ENCODE measurements at regions not wholly inside any gene's neighbourhood (a gene's known extent, or its start where the extent isn't known, plus 50 kb on each side); places are given as distances from the start of the nearest gene placed in this dataset.

GRCh38 chr3:95348879-95349278 is 1286.0 kb downstream of the NSUN3 start:
- Histone ChIP-seq H3K79me2 (ENCODE audit: insufficient read depth, low read length) (no peaks in the 10 kb centered on the region), H3K4me1 (ENCODE audit: control insufficient read depth in 1 of 2, insufficient read depth in 2 of 2, low read length in 2 of 2) (no peaks in the 10 kb centered on the region), H3K27me3 (ENCODE audit: control insufficient read depth in 2 of 2, insufficient read depth in 2 of 2, low read length in 2 of 2) (no peaks in the 10 kb centered on the region), H3K9ac (ENCODE audit: insufficient read depth, low read length, poor library complexity, severe bottlenecking) (no peak overlapping the region), H2AFZ (ENCODE audit: insufficient read depth, low read depth, low read length, poor library complexity, severe bottlenecking) (no peak overlapping the region), H3K36me3 (replicated peaks in 1 of 2; ENCODE audit: control insufficient read depth in 1 of 2, insufficient read depth in 2 of 2, low read length in 2 of 2) (no peaks in the 10 kb centered on the region), H3K4me2 (replicated peaks; ENCODE audit: extremely low read depth, low read length, poor library complexity, severe bottlenecking) (no peak overlapping the region), H4K20me1 (ENCODE audit: insufficient read depth, low read length) (no peaks in the 10 kb centered on the region), H3K27ac (ENCODE audit: low read depth in 1 of 2, low read length in 2 of 2) (no peak overlapping the region), H3K4me3 (replicated peaks in 1 of 3; ENCODE audit: low read depth in 2 of 3, low read length in 3 of 3) (no peak overlapping the region), H3K9me3 (replicated peaks in 1 of 2; ENCODE audit: control insufficient read depth in 1 of 2, insufficient read depth in 1 of 2, low read length in 2 of 2) (peaks cover 3 to 5% of the 10 kb centered on the region in 2 donors)
- no peaks in the 10 kb centered on the region for H3K36me3 Mint-ChIP-seq
- H3K9me3 Mint-ChIP-seq: peaks cover 0 to 6% (median 4%) of the 10 kb centered on the region in 7 donors
- H3K27me3 Mint-ChIP-seq (ENCODE audit: low read depth in 3 of 3): peaks cover 0 to 1% (median 0%) of the 10 kb centered on the region in 3 donors
- no peak overlapping the region for H3K27ac Mint-ChIP-seq
- 100% methylated on average over 1 of the region's 3 CpGs for WGBS (ENCODE audit: insufficient coverage)
- no peak for DNase-seq
- no peak for TF ChIP-seq CTCF (IDR thresholded peaks at IDR 0.05)
- H3K4me3 Mint-ChIP-seq: no peak overlapping the region
- no peaks in the 10 kb centered on the region for H3K4me1 Mint-ChIP-seq
- intact Hi-C loops (cut with micrococcal nuclease): no loop called here

- no peaks in the 10 kb centered on the region for H3K36me3 ChIP-seq (replicated peaks in 1 of 2; ENCODE audit: control insufficient read depth in 1 of 2, insufficient read depth in 2 of 2, low read length in 2 of 2)
- H3K9ac ChIP-seq (ENCODE audit: insufficient read depth, low read length, poor library complexity, severe bottlenecking): no peak overlapping the region
- peaks cover 3 to 5% of the 10 kb centered on the region in 2 donors for H3K9me3 ChIP-seq (replicated peaks in 1 of 2; ENCODE audit: control insufficient read depth in 1 of 2, insufficient read depth in 1 of 2, low read length in 2 of 2)
- no peaks in the 10 kb centered on the region for H3K4me1 ChIP-seq (ENCODE audit: control insufficient read depth in 1 of 2, insufficient read depth in 2 of 2, low read length in 2 of 2)
- Mint-ChIP-seq H3K9me3 (peaks cover 0 to 6% (median 3%) of the 10 kb centered on the region in 7 donors), H3K27me3 (ENCODE audit: low read depth in 3 of 3) (peaks cover 0 to 1% (median 0%) of the 10 kb centered on the region in 3 donors), H3K4me1 (no peaks in the 10 kb centered on the region), H3K27ac (no peak overlapping the region), H3K4me3 (no peak overlapping the region), H3K36me3 (no peaks in the 10 kb centered on the region)
- no peak overlapping the region for H3K4me3 ChIP-seq (replicated peaks in 1 of 3; ENCODE audit: low read depth in 2 of 3, low read length in 3 of 3)
- intact Hi-C loops (cut with micrococcal nuclease): no loop called here
- TF ChIP-seq CTCF (IDR thresholded peaks at IDR 0.05): no peak
- H3K4me2 ChIP-seq (replicated peaks; ENCODE audit: extremely low read depth, low read length, poor library complexity, severe bottlenecking): no peak overlapping the region
- DNase-seq: no peak
- H3K27ac ChIP-seq (ENCODE audit: low read depth in 1 of 2, low read length in 2 of 2): no peak overlapping the region
- H3K79me2 ChIP-seq (ENCODE audit: insufficient read depth, low read length): no peaks in the 10 kb centered on the region
- WGBS (ENCODE audit: insufficient coverage): 83% methylated on average over 4 of the region's 4 CpGs
- no peak overlapping the region for H2AFZ ChIP-seq (ENCODE audit: insufficient read depth, low read depth, low read length, poor library complexity, severe bottlenecking)
- no peaks in the 10 kb centered on the region for H4K20me1 ChIP-seq (ENCODE audit: insufficient read depth, low read length)
- no peaks in the 10 kb centered on the region for H3K27me3 ChIP-seq (ENCODE audit: control insufficient read depth in 2 of 2, insufficient read depth in 2 of 2, low read length in 2 of 2)
Observed at GRCh38 chr3:95350049-95350448, 1287.2 kb downstream of the NSUN3 start.

Measured in CD14-positive monocyte (primary cell).